DOHH2 (cell line): ENCODE measurements at regions not wholly inside any gene's neighbourhood (a gene's known extent, or its start where the extent isn't known, plus 50 kb on each side); places are given as distances from the start of the nearest gene placed in this dataset.

Experiments
- CTCF ChIP-seq: fragments of 200-600 bp; sonication (generic); IDR thresholded peaks from one replicate; pipeline ENCODE4 v1.5.1; 2014; ENCODE audit warnings: antibody characterized with exemption, mild to moderate bottlenecking, low read depth, low read length; ENCODE audit not compliant: poor library complexity, severe bottlenecking
- EZH2phosphoT487 ChIP-seq: fragments of 200-600 bp; sonication (generic); IDR thresholded peaks from 2 replicates; pipeline ENCODE4 v1.6.1; 2017; ENCODE audit warnings: borderline replicate concordance, mild to moderate bottlenecking, antibody characterized with exemption, low read length, moderate library complexity, mixed read lengths

DNA sequence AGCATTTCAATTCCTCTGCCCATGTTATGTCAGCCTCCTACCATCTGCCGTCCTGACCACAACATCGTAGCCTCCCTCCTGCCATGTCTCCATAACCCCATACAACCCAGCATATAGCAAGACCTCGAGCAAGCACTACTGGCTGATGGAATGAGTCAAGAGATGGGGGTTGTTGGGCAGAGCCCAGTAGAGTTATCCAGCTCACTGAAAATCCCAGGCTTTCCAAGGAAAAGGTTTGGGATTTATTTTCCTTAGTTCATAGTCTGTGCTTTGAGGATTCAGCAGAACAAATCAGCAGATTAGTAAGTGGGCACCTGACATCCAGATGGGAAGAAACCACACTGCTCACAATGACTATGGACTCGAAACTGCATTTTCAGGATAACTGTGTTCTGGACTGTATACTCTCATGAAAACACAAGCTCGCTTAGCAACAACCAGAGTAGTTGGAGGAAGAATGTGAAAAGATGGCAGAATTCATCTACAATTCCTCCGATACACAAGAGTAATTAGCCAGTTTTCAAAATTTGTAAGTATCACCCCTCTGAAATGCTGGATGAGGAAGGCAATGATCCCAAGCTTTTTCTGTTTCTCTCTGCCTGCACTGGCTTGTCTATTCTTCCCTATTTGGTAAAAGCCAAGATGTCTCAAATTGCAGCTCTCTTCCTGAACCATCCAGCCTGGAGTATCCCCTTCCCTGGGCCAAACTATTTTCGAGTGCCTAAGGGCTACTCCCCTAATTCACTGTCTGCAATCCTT is 186.2 kb upstream of the TBL1X start:
- no peak for TF ChIP-seq CTCF
- TF ChIP-seq EZH2phosphoT487 = no peak
